RKO (cell line): ENCODE measurements at regions not wholly inside any gene's neighbourhood (a gene's known extent, or its start where the extent isn't known, plus 50 kb on each side); places are given as distances from the start of the nearest gene placed in this dataset.

ENCODE experiments used
- DNase-seq: peaks from one replicate; pipeline ENCODE4 v3.0.0-alpha.2; 2016; ENCODE audit warnings: low spot score

GRCh38 chr13:84332346-84332745 is 450.1 kb upstream of the SLITRK1 start:
- DNase-seq = no peak

- no peak for DNase-seq
Measured at GRCh38 chr13:84315527-84315926, 433.3 kb upstream of the SLITRK1 start.

- no peak for DNase-seq
Measured at GRCh38 chr13:84303035-84303434, 420.8 kb upstream of the SLITRK1 start.

DNA sequence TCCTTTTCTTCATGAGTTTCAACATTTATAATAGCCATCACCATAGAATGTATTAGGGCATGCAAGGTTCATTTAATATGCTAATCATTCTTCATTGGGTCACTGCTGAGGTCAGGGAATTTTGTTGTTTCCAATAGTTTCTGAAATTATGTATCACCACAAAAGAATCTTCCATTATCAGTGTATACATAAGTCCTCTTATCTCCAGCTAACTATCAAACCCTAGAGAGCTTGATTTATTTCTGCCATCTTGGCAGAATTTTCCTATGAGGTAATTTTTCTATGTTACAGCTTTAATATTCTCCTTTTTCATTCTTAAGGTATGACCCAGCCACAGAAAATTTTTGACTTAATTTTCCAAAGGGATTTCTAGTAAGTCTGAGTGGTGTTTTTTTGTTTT is 415.0 kb upstream of the SLITRK1 start:
- no peak for DNase-seq

DNA sequence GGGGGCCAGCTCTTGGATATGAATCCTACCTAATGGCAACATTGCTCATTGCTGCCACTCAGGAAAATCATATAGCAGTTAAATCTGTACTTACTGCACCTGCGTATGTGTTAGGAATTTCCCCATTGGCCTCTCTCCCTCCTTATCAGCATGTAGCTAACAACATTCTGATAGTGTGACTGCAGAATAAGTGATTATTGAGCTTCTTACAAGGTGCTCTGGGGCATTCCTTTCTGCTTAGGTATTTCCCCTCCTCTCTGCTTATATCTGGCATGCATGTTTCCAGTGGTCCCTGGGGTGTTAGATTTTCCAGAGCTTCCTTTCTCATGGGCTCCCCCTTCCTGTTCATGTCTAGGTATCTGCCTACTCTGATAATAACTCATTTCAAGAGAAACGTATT is 414.1 kb upstream of the SLITRK1 start:
- no peak for DNase-seq

DNA sequence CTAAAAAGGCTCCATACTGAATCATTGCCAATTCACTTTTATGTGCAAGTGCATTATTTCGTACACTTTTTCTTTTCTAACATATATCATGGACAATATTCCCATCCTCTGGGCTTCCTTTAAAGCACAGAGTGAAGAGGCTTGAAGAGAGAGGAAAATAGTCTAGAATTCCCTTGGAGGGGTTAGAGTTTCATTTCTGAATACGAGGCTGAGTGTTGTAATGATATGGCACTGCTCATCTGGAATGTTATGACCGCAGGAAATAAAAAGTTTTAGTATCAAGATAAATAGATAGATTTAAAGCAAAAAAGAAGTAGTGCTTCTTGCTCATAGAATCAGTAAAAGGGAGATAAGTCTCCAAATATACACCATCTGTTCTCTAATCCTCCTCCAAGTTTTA is 412.3 kb upstream of the SLITRK1 start:
- no peak for DNase-seq

- DNase-seq = no peak
Measured at GRCh38 chr13:84290386-84290785, 408.1 kb upstream of the SLITRK1 start.

DNA sequence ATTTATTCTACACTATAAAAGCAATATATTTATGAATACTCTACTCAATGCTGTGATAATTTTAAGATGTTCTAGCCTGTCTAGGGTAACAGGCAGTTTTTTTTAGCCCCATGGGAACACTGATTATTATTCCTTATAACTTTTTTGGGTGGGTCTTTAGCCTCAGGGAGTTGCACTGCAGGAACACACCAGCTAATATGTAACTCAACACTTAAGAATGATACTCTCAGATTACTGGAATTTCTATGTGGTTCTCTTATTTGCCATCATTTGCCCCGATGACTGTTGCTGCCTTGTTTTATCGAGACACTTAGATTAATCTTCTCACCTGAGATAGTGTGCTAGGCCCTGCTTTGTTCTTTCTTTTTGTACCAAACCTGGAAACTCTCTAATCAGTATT is 396.9 kb upstream of the SLITRK1 start:
- no peak for DNase-seq

GRCh38 chr13:84272877-84273562 is 390.7 kb upstream of the SLITRK1 start:
- DNase-seq = no peak

GRCh38 chr13:84265257-84265764 is 383.0 kb upstream of the SLITRK1 start:
- DNase-seq = no peak

DNA sequence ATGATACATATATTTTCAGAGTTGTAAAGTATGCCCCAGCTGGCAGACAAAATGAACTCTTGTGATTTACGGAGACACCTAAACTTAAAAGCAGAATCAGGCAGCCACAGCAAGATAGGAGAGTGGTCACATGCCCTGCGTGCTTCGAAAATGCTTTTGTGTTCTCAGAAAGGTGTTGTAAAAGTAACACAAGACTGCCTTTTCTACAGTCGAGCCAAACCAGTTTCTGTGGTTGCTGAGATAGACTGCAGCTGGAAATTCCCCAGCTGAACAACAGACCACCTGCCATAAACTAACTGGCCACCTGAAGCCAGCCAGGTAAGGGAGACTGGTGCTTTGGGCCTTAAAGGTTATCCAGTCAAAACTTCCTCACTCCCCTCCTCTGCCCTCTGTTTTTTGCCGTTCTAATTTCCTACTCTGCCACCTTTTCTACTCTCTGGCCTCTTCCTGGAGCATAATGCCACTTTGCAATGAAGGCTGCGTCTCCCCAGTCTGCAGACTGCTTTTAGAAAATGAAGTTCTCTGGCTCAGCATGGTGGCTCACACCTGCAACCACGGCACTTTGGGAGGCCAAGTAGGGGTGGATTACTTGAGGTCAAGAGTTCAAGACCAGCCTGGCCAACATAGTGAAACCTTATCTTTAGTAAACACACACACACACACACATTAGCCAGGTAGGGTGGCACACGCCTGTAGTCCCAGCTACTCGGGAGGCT is 381.2 kb upstream of the SLITRK1 start:
- DNase-seq = no peak

DNA sequence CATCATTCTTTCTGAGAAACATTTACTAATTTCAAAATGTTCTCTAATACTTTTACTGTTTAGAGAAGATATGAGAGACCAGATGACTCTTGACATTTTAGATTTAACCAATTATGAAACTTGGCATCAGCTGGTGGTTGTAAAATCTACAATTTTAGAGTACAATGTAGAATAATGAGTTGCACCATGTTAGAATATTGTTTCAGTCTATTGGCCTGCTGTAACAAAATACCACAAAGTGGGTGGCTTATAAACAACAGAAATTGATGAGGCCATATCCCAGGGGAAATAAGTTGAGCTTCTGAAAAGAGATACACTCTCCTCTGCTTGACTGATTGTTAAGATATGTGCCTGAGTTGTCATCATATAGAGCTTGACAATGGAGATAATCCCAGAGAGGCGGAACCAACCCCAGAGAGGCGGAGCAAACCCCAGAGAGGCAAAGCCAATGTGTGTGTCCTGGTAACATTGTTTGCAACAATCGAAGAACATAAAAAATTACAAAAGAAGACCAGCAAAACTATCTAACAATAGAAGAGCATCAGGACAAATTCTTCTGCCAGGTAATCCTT is 373.0 kb upstream of the SLITRK1 start:
- DNase-seq = no peak

- DNase-seq = no peak
Measured at GRCh38 chr13:84249463-84249862, 367.2 kb upstream of the SLITRK1 start.

DNA sequence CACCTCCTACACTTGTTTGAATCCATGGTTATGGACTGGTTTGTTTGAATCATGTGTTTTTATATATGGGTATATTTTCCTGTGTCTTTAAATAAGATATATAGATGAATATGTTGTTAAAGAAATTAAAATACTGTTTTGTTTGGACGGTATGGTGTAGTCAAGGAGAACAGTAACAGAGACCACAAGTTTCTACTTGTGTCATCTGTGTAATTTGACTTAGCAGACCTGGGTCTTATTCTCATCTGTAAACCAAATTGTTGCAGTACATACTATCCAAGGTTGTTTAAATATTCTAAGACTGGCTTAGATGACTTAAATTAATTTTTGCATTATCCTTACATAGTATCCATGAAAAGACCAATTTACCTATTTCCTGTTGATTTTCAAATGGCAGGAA is 361.1 kb upstream of the SLITRK1 start:
- no peak for DNase-seq

DNA sequence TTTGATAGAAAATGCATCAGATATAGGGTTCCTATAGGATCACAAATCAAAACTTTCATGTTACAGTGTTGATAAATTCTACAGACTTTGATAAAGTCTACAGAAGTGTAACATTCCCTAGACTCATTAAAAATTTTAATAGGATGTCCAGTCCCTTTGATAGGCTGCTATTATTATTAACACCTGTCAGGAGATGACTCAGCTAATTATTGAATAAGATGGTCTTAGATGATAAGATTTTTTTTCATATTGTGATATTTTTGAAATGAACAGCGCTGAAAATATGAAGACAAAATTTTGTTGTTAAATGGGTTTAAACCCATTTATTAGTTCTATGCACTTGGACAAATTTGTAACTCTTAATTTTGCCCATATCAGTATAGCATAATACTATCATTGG is 356.8 kb upstream of the SLITRK1 start:
- no peak for DNase-seq

GRCh38 chr13:84238381-84238780 is 356.1 kb upstream of the SLITRK1 start:
- no peak for DNase-seq

DNA sequence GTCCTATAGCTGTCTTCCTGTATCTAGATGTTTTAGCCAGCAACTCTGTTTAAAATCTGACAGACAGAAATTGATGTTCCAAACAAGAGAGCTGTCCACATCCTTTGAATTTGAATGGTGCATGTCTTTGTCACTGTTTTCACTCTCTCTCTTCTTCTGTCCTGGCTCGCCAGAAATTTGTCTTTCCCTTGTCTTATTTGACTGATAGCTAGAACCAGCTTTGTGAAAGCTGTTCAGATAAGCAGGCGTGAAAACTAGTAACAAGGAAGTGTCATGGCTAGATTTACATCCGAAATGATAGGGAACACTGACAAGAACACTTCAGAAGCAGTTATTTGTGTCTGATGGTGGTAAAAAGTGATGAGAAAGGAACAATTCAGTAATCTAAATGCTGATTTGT is 354.9 kb upstream of the SLITRK1 start:
- DNase-seq = no peak

DNA sequence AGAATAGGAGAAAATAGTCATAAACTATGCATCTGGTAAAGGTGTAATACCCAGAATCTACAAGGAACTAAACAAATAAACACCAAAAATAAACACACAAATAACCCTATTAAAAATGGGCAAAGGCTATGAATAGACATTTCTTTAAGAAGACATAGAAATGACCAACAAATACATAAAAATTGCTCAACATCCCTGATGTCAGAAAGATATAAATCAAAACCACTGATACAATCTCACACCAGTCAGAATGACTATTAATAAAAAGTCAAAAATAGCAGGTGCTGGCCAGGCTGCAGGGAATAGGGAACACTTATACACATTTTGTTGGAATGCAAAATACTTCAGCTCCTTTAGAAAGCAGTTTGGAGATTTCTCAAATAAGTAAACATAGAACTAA is 352.1 kb upstream of the SLITRK1 start:
- DNase-seq = no peak

DNA sequence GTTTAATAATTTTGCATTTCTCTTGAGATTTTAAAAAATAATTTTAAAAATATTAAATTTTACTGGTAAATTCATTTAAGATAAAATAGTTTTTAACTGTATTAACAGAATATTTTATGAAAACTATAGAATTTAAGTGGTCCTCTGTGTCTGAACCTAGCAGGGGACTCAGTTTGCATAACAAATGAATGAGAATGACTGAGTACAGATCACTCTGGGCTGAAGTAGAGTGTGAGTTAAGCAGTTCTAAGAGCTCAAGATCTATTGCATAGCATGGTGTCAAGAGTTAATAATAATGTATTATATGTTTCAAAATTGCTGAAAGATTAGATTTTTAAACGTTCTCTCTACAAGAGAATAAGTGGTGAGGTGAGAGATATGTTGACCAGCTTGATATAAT is 348.3 kb upstream of the SLITRK1 start:
- DNase-seq = no peak

GRCh38 chr13:84211048-84211447 is 328.8 kb upstream of the SLITRK1 start:
- no peak for DNase-seq

DNA sequence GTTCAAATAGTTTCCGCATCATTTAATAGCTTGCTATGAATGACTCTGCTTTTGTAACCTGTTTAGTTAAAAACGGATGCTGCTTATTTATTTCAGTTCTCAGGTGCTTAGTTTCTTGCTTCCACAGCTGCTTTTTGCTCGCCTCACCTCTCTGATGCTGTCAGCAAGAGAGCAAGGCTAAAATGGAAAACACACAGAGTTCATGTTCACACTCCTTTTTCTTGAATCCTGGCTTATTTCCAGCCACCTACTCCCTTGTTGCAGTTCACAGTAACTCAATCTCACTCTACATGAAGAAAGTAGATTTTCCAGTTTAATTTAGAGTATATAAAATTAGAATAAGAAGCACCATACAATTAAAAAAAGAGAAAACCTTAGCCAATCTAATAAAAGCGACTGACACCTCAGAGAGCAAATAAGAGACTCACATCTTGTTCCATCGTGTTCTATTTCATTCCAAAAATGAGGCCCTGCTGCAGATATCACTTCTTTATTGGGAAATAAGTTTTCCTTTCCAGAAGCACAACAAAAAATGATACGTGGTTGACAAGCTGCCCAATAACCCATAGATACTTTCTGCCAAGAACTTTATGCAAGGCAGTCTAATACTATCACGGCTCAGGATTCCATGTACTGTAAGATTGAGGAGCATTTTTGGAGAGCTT is 326.1 kb upstream of the SLITRK1 start:
- DNase-seq = no peak

DNA sequence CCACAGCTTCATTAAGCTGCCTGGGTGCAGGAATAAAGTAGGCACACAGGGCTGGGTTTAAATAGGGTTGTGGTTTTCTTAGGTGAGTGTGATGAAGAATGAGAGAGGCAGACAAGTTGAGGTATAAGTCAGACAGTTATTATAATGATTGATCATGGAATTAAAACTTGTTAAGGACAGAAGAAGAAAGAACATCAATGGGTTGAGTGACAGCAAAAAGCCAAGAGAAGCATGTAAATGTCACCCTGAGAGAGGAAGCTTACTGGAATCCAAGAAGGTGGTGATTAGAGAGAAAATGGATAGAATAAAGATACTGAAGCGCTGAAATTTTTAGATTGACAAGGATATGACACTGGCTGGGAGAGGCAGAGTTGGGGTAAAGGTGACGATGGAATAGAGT is 325.2 kb upstream of the SLITRK1 start:
- DNase-seq = no peak

- no peak for DNase-seq
Measured at GRCh38 chr13:84200971-84201370, 318.7 kb upstream of the SLITRK1 start.
